ENCODE measurements at regions not wholly inside any gene's neighbourhood (a gene's known extent, or its start where the extent isn't known, plus 50 kb on each side); places are given as distances from the start of the nearest gene placed in this dataset.
"Not testable (repeated sequence)": the region's sequence is repeated elsewhere in the genome, so short reads cannot be mapped to it uniquely, and the experiment has no call there.

DNA sequence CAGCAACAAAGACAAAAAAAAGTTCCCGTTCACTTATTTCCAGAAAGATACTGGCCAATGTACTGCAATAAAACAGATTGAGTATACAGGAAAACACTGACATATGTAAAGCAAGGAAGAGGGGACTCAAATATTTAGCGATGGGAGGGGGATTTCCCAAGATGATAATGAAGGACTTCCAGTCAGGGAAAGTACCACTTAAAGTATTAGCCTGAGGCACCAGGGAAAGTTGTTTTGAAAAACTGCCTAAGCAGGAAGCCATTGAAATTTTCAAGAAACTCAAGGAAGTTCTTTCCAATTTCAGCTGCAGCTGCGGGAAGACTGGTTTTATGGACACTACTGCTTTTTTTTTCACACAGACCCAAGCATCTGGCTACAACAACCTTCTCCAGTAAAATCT, 1007.4 kb upstream of the NOVA1 start:
- no peak for DNase-seq (ENCODE audit: low read depth in 2 of 2)

GRCh38 chr14:27608377-27608776, 1010.5 kb upstream of the NOVA1 start:
- DNase-seq (ENCODE audit: low read depth in 2 of 2), result no peak

DNA sequence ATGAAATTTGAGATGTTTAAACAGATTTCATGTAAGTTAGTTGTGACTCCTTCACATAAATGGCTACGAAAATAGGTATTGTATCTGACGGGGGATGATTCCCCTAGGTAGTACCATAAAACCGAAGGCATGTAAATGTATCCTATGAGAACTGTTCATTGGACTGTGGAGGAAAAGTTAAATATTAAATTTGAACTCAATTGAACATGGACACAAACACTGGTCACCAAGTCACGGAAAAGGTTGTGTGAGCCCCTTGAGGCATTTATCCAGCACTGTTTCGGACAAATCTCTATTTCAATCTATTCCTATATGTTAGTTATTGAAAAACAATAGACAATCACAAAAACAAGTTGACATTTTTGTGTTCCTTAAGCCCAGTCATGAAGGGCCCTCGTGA, 1014.3 kb upstream of the NOVA1 start:
- no peak for DNase-seq (ENCODE audit: low read depth in 2 of 2)

DNA sequence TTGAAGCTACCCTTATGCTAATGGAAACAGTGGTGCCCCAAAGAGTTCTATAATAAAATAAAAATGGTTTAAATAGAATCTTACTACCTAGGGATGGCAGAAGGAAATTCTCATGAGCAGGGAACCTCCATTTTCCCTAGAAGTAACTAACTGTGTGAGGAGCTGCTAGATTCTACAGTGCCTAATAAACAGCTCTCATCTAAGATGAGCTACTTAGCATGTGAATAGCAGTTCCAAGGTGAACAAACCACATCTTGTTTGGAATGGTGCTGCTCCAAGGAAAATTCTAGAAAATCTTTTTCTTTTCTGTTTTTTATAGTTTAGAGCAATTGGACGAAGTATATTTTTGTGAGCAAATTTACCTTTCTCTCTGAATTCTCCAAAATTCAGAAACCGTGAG, 1015.3 kb upstream of the NOVA1 start:
- DNase-seq (ENCODE audit: low read depth in 2 of 2), result no peak

DNA sequence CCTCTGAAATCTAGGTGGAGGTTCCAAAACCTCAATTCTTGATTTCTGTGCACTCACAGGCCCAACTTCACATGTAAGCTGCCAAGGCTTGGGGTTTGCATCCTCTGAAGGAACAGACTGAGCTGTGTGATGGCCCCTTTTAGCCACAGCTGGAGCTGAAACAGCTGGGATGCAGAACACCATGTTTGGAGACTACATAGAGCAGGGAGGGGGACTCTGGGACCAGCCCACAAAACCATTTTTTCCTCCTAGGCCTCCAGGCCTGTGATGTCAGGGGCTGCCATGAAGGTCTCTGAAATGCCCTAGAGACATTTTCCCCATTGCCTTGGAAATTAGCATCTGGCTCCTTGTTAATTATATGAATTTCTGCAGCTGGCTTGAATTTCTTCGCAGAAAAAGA, 1025.9 kb upstream of the NOVA1 start:
- DNase-seq (ENCODE audit: low read depth in 2 of 2), result no peak

DNA sequence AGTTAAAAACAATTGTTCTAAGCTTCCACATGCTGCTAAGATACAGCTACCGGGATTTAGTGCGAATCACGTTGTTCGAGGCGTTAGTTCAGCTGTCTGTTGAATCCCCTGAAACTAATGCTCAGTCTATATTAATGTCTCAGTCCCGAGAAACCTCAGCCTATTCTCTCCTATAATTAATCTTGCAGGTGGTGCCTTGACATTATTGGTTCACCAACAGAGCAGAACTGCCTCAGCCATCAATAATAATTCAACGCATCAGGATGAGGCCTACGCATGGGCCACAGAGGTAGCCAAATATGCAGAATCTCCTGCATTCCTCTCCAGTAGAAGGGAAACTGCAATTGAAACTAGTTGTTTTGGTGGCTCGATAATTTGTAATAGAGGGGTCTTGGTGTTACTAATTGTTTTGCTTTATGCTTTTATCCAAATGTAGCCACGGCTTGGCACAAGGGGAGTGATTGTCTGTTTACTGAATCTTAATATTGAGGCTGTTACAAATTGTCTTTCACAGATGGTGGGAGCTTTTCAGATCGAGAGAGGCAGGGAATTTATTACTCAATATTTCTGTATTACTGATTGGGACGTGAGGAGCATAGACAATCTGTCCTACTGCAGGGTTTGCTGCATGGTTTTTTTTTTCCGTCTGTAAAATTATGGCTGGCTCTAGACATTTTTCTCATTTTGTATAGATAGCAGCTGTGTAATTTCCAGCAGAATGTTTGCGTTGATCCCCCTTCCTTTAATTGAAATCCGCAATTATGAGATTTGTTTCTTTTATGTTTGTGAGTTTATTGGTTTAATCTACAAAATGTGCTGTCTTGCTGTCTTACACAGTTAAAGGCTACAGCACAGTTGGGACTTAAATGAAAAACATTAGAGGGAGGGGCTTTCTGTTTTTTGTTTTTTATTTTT, 1036.5 kb upstream of the NOVA1 start:
- no peak for DNase-seq (ENCODE audit: low read depth in 2 of 2)

- DNase-seq (ENCODE audit: low read depth in 2 of 2), result not testable (repeated sequence)
Observed at GRCh38 chr14:27640688-27641087, 1042.9 kb upstream of the NOVA1 start.

GRCh38 chr14:27642251-27642866, 1044.5 kb upstream of the NOVA1 start:
- DNase-seq (ENCODE audit: low read depth in 2 of 2), result no peak

- DNase-seq (ENCODE audit: low read depth in 2 of 2), result no peak
Observed at GRCh38 chr14:27660683-27661082, 1062.8 kb upstream of the NOVA1 start.

DNA sequence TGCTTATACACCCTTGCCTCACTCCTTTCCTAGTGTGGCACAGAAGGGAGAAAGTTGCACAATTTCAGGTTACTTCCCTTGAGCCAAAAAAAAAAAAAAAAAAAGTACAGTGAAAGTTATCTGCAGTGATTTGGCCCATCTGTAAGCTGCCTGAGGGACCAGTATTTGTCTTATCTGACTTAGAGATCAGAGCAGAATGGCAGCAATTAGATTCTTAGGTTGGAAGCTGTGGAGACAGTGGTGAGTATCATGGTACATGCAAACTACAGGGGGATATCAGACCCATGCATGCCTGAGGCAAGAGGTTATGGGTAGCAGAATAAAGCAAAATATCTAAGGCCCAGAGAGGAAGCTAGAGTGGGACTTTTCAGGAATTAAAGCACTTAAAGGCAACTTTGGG, 1070.7 kb upstream of the NOVA1 start:
- no peak for DNase-seq (ENCODE audit: low read depth in 2 of 2)

DNA sequence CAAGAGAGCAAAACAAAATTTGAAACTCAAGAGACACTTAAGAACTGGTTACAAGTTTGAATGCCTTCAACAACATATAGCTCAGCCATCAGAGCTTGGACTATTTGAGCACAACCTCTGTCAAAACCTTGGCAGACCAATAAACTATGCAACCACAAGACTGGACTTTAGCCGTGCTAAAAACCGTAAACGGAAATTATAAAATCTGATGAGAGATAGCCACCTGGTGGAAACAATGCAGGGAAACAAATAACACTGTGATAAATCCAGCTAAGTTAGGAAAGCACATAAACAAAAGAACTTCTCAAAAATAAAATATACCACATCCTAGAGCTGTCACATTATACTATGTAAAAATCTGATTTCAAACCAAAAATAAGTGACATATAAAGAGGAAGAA, 1074.2 kb upstream of the NOVA1 start:
- DNase-seq (ENCODE audit: low read depth in 2 of 2), result no peak

- not testable (repeated sequence) for DNase-seq (ENCODE audit: low read depth in 2 of 2)
Observed at GRCh38 chr14:27672811-27673737, 1075.2 kb upstream of the NOVA1 start.

DNA sequence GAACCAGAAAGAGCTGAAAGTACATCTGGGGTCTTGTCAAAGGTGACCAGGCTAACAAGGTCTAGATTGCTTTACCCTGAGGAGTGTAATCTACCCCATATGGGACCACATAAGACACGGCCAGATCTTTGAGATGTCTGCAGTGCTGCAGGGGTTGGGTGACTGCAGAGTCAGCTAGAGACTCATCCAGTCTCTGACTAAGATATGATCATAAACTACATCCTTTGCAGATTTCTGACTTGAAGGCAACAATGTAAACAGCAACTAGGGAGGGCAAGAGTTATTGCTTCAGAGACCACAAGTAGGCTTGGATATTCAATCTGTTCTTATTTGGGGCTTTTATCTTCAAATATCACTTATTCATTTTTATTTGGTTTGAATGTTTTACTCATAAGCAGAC, 1080.5 kb upstream of the FOXG1 start:
- no peak for DNase-seq (ENCODE audit: low read depth in 2 of 2)

- no peak for DNase-seq (ENCODE audit: low read depth in 2 of 2)
Observed at GRCh38 chr14:27688841-27689444, 1077.6 kb upstream of the FOXG1 start.

DNA sequence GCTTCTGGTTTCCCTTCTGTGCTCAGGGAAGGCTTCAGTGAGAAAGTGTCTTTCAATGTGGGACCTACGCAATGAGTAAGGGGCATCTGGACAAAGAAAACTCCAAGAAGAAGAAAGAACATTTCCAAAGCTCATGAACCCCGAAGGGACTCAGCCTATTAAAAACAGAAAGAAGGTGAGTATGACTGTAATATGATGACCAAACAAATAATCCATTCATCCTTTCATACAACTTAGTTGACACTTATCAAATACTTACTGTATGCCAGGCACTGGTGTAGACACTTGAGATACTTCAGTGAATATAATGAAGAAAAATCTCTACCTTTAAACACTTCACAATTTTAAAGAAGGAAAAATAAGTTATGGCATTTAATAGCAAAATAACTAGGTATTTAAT, 1054.2 kb upstream of the FOXG1 start:
- no peak for DNase-seq (ENCODE audit: low read depth in 2 of 2)

- no peak for DNase-seq (ENCODE audit: low read depth in 2 of 2)
Observed at GRCh38 chr14:27715561-27715960, 1051.0 kb upstream of the FOXG1 start.

GRCh38 chr14:27721760-27722159, 1044.8 kb upstream of the FOXG1 start:
- no peak for DNase-seq (ENCODE audit: low read depth in 2 of 2)

- no peak for DNase-seq (ENCODE audit: low read depth in 2 of 2)
Observed at GRCh38 chr14:27725482-27725881, 1041.1 kb upstream of the FOXG1 start.

- no peak for DNase-seq (ENCODE audit: low read depth in 2 of 2)
Observed at GRCh38 chr14:27727251-27727770, 1039.3 kb upstream of the FOXG1 start.

- DNase-seq (ENCODE audit: low read depth in 2 of 2), result no peak
Observed at GRCh38 chr14:27730204-27730603, 1036.4 kb upstream of the FOXG1 start.

- DNase-seq (ENCODE audit: low read depth in 2 of 2), result no peak
Observed at GRCh38 chr14:27739657-27740156, 1026.9 kb upstream of the FOXG1 start.
